ENCODE measurements at regions not wholly inside any gene's neighbourhood (a gene's known extent, or its start where the extent isn't known, plus 50 kb on each side); places are given as distances from the start of the nearest gene placed in this dataset.

DNA sequence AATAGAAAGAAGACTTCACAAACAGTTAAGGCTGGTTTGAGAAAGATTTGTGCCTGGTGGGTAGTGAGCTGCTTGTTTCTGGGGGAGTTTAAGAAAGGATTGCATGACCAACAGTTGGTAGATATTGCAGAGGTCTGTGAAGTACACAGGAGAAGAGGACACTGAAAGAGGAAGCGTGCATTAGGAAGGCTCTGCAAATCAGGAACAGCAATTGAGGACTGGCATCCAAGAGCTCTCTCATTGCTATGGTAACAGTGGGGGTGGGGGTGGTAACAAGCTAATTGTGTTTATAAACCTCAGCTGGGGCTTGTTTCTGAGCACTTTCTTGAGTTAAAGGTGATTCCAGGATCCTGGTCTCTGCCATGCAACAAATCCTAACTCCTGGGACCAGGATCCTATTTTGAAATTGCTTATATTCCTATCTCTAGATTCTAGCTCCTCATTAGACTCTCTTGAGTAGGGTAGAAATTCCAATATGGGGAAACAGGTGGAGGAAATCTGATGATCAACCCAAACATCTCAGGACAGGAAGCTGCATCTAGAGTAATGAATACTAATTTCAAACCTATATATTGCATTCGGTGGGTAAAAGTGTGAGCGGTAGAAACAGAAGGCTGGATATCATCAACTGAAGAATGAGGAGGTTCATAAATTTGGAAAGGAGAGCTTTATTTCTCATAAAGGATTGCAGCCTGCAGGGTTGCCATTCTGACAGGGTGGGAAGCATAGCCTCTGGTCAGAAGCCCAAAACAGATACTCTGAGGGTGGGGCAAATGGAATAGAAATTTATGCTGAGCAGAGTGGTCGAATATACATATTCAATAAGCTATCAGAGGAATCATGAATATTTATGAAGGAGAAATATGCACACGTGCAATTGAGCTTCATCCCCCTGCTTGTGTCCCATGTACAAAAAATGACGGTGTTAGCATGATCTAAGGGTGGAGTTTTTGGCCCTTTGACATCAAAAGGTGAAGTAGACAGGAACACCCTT is 79.4 kb downstream of the PTTG1 start:
- H3K4me3 Mint-ChIP-seq (ENCODE audit: unreplicated experiment) = no peak overlapping the region
- no peaks in the 10 kb centered on the region for H3K9me3 Mint-ChIP-seq (ENCODE audit: unreplicated experiment)
- TF ChIP-seq, protein P1, sequence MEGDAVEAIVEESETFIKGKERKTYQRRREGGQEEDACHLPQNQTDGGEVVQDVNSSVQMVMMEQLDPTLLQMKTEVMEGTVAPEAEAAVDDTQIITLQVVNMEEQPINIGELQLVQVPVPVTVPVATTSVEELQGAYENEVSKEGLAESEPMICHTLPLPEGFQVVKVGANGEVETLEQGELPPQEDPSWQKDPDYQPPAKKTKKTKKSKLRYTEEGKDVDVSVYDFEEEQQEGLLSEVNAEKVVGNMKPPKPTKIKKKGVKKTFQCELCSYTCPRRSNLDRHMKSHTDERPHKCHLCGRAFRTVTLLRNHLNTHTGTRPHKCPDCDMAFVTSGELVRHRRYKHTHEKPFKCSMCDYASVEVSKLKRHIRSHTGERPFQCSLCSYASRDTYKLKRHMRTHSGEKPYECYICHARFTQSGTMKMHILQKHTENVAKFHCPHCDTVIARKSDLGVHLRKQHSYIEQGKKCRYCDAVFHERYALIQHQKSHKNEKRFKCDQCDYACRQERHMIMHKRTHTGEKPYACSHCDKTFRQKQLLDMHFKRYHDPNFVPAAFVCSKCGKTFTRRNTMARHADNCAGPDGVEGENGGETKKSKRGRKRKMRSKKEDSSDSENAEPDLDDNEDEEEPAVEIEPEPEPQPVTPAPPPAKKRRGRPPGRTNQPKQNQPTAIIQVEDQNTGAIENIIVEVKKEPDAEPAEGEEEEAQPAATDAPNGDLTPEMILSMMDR (IDR thresholded peaks at IDR 0.05; ENCODE audit: insufficient read depth in 1 of 2, low read depth in 1 of 2, low read length in 1 of 2, severe bottlenecking in 1 of 2, unreplicated experiment in 1 of 2) = no peak
- POLR2A ChIA-PET = no interaction called here
- Histone ChIP-seq H3K4me1 (no peaks in the 10 kb centered on the region), H3K4me3 (ENCODE audit: low read depth, low read length) (no peak overlapping the region), H3K27me3 (replicated peaks; ENCODE audit: control insufficient read depth, insufficient read depth, low read length) (no peaks in the 10 kb centered on the region), H3K36me3 (ENCODE audit: control insufficient read depth, insufficient read depth, low read length) (no peaks in the 10 kb centered on the region), H3K9me3 (no peaks in the 10 kb centered on the region)
- BruUV-seq (replicated peaks) = no TSS peak
- CTCF ChIA-PET = interaction anchor here (0.7 kb wide), 1 partner anchor 63 kb away, joined by 3 read pairs; no protein-coding TSS in a partner anchor
- no peaks in the 10 kb centered on the region for H3K36me3 Mint-ChIP-seq (ENCODE audit: insufficient read depth, unreplicated experiment)
- no peak for DNase-seq
- no peak overlapping the region for H3K27ac Mint-ChIP-seq (ENCODE audit: unreplicated experiment)
- intact Hi-C loops (cut with micrococcal nuclease; ENCODE audit: unreplicated experiment) = no loop called here
- H3K4me1 Mint-ChIP-seq (ENCODE audit: low read depth, unreplicated experiment) = no peaks in the 10 kb centered on the region
- no peaks in the 10 kb centered on the region for H3K27me3 Mint-ChIP-seq (ENCODE audit: insufficient read depth, unreplicated experiment)

DNA sequence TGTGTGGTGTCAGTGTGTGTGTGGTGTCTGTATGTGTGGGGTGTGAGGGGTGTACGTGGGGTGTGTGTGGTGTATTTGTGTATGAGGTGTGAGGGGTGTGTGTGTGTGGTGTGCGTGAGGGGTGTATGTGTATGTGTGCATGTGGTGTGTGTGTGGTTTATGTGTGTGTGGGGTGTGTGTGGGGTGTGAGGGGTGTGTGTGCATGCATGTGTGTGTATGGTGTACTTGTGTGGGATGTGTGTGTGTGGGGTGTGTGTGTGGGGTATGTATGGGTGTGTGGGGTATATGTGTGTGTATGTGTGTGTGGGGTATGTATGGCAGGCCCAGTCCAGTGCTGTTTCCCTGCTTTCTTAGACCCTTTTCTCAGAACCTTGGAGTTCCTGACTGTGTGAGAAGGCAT is 83.3 kb downstream of the PTTG1 start:
- Mint-ChIP-seq H3K9me3 (ENCODE audit: unreplicated experiment) (no peaks in the 10 kb centered on the region), H3K36me3 (ENCODE audit: insufficient read depth, unreplicated experiment) (no peaks in the 10 kb centered on the region), H3K4me1 (ENCODE audit: low read depth, unreplicated experiment) (no peaks in the 10 kb centered on the region), H3K27me3 (ENCODE audit: insufficient read depth, unreplicated experiment) (no peaks in the 10 kb centered on the region), H3K4me3 (ENCODE audit: unreplicated experiment) (no peak overlapping the region), H3K27ac (ENCODE audit: unreplicated experiment) (no peak overlapping the region)
- ChIA-PET POLR2A (no interaction called here), CTCF (interaction anchor here (3.5 kb wide), 1 partner anchor 66 kb away, joined by 26 read pairs; no protein-coding TSS in a partner anchor)
- intact Hi-C loops (cut with micrococcal nuclease; ENCODE audit: unreplicated experiment) = loop anchor here (5.0 kb wide), 1 partner anchor 142 kb away; no protein-coding TSS in a partner anchor
- no peaks in the 10 kb centered on the region for H3K4me1 ChIP-seq
- H3K36me3 ChIP-seq (ENCODE audit: control insufficient read depth, insufficient read depth, low read length) = no peaks in the 10 kb centered on the region
- TF ChIP-seq, protein P1 (IDR thresholded peaks at IDR 0.05; ENCODE audit: insufficient read depth in 1 of 2, low read depth in 1 of 2, low read length in 1 of 2, severe bottlenecking in 1 of 2, unreplicated experiment in 1 of 2) = no peak
- no peak overlapping the region for H3K4me3 ChIP-seq (ENCODE audit: low read depth, low read length)
- no TSS peak for BruUV-seq (replicated peaks)
- DNase-seq = no peak
- H3K27me3 ChIP-seq (replicated peaks; ENCODE audit: control insufficient read depth, insufficient read depth, low read length) = no peaks in the 10 kb centered on the region
- no peaks in the 10 kb centered on the region for H3K9me3 ChIP-seq

DNA sequence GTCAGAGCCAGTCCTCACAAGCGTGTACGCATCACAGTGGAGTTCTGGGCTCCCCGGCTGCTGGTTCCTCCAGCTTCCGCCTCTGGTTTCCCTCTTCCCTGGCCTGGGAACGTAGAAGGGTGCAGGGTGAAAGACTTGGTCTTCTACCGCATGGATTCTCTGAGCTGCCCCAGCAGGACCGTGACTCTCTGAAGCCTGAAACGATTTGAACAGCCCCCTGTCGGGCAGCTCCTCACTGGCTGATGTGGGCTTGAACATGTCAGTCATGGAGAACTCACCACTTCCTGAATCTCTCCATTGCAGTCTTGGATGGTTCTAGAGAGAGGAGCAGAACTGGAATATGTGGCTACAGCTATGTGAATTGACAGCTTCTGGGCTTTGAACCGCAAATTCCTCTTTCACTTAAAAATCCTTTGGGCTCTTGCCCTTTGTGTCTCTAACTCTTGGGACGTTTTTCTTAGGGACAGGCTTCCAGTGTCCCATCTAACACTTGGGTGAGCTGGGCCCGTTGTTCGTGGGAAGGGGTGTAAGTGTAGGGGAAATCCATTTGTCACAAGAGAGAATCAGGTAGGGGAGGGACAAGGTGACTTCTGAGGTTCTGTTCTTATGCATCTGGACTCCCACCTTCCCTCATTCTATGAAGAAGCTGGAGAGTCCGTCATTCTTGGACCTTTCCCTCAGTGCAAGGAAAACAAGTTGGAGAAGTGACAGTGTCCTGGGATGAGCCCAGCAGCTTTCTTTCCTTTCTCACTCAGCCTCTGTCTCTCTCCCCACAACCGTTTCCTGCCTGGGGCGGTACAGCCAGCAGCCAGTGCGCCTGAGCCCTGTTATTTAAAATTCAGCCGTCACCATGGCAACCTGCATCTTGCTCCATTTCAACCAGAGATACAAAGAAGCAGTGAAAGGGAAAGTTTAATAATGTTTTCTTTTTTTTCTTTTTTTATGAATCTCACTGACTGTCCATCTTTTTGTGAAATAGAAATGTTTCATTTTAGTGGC is 84.7 kb downstream of the PTTG1 start:
- ChIA-PET POLR2A (no interaction called here), CTCF (interaction anchor here (3.5 kb wide), 1 partner anchor 67 kb away, joined by 26 read pairs; no protein-coding TSS in a partner anchor)
- TF ChIP-seq, protein P1 (IDR thresholded peaks at IDR 0.05; ENCODE audit: insufficient read depth in 1 of 2, low read depth in 1 of 2, low read length in 1 of 2, severe bottlenecking in 1 of 2, unreplicated experiment in 1 of 2) = no peak
- no TSS peak for BruUV-seq (replicated peaks)
- Mint-ChIP-seq H3K27ac (ENCODE audit: unreplicated experiment) (no peak overlapping the region), H3K4me1 (ENCODE audit: low read depth, unreplicated experiment) (no peaks in the 10 kb centered on the region), H3K4me3 (ENCODE audit: unreplicated experiment) (no peak overlapping the region), H3K9me3 (ENCODE audit: unreplicated experiment) (no peaks in the 10 kb centered on the region), H3K36me3 (ENCODE audit: insufficient read depth, unreplicated experiment) (no peaks in the 10 kb centered on the region), H3K27me3 (ENCODE audit: insufficient read depth, unreplicated experiment) (no peaks in the 10 kb centered on the region)
- Histone ChIP-seq H3K27me3 (replicated peaks; ENCODE audit: control insufficient read depth, insufficient read depth, low read length) (no peaks in the 10 kb centered on the region), H3K36me3 (ENCODE audit: control insufficient read depth, insufficient read depth, low read length) (no peaks in the 10 kb centered on the region), H3K9me3 (no peaks in the 10 kb centered on the region), H3K4me1 (no peaks in the 10 kb centered on the region), H3K4me3 (ENCODE audit: low read depth, low read length) (no peak overlapping the region)
- intact Hi-C loops (cut with micrococcal nuclease; ENCODE audit: unreplicated experiment) = loop anchor here (5.0 kb wide), 1 partner anchor 141 kb away; no protein-coding TSS in a partner anchor
- no peak for DNase-seq
